Sigmoid colon (tissue), 4 donors: ENCODE measurements at regions not wholly inside any gene's neighbourhood (a gene's known extent, or its start where the extent isn't known, plus 50 kb on each side); places are given as distances from the start of the nearest gene placed in this dataset.
"Not testable (repeated sequence)": the region's sequence is repeated elsewhere in the genome, so short reads cannot be mapped to it uniquely, and the experiment has no call there.

Source experiments
- CTCF ChIP-seq, 4 experiments: fragments of 450-650 bp in 3 of 4; fragments of 200-600 bp in 1 of 4; IDR thresholded peaks; one replicate each; pipeline ENCODE4 v1.5.1; 2016 to 2019; ENCODE audit warnings: antibody characterized with exemption in 4 of 4, mild to moderate bottlenecking in 3 of 4, moderate library complexity in 2 of 4
- EP300 ChIP-seq, 4 donors: sonication (generic); formaldehyde crosslinking; IDR thresholded peaks; one replicate each; pipeline ENCODE4 v1.6.1; 2017; ENCODE audit warnings: antibody characterized with exemption in 4 of 4
- POLR2A ChIP-seq, 2 donors: fragments of 450-650 bp; IDR thresholded peaks; one replicate each; pipeline ENCODE4 v1.6.1; 2016; ENCODE audit warnings: antibody characterized with exemption in 2 of 2, mild to moderate bottlenecking in 2 of 2, moderate library complexity in 2 of 2
- POLR2AphosphoS5 ChIP-seq, 4 donors: sonication (generic); formaldehyde crosslinking; IDR thresholded peaks; one replicate each; pipeline ENCODE4 v1.6.1; 2017; ENCODE audit warnings: antibody characterized with exemption in 4 of 4

GRCh38 chr10:21438914-21439313 is 86.6 kb downstream of the SKIDA1 start:
- not testable (repeated sequence) for TF ChIP-seq POLR2AphosphoS5, CTCF, POLR2A, EP300 (IDR thresholded peaks at IDR 0.05)
